ENCODE measurements at regions not wholly inside any gene's neighbourhood (a gene's known extent, or its start where the extent isn't known, plus 50 kb on each side); places are given as distances from the start of the nearest gene placed in this dataset.

- DNase-seq = no peak
These were observed 272.5 kb downstream of the GALR1 start for GRCh38 chr18:77522051-77522675.

DNA sequence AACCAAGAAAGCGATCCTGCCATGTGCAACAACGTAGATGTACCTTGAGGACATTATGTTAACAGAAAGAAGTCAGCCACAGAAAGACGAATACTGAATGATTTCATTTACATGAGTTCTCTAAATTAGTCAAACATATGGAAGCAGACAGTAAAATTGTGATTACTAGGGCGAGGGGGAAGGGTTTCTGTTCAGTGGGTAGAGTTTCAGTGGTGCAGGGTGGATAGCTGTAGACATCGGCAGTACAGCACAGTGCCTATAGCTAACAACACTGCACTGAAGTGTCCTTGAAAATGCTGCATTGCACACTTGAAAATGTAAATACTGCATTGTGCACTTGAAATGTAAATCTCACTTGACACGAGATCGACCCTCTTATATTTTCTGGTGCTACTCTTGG, 275.3 kb downstream of the GALR1 start:
- DNase-seq = no peak

GRCh38 chr18:77526962-77527361, 277.3 kb downstream of the GALR1 start:
- no peak for DNase-seq

GRCh38 chr18:77528872-77529271, 279.2 kb downstream of the GALR1 start:
- no peak for DNase-seq

DNA sequence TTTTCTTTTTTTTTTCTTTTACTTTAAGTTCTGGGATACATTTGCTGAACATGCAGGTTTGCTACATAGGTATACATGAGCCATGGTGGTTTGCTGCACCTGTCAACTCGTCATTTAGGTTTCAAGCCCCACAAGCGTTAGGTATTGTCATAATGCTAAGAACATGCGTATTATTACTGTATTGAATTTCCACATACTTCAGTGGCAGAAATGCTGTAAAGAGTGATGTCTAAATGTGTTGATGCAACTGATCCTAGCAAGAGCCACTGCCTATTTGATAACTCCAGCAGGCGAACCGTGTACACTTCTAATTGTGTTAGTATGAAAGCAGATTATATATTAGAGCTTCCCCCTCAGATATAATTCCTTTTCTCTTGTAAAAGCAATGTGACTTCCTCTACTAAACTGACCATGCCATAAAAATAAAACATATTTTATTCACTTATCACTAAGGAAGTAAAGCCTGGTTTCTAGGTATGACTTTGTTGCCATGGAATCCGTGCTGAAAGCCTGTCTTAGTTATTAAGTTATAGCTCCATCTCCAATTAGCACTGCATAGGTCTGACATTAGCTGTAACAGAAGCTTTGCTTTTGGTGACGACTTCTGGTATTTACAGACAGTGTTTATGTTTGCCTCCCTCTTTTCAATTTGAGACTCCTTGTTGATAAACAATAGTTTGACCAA, 280.0 kb downstream of the GALR1 start:
- DNase-seq = no peak

DNA sequence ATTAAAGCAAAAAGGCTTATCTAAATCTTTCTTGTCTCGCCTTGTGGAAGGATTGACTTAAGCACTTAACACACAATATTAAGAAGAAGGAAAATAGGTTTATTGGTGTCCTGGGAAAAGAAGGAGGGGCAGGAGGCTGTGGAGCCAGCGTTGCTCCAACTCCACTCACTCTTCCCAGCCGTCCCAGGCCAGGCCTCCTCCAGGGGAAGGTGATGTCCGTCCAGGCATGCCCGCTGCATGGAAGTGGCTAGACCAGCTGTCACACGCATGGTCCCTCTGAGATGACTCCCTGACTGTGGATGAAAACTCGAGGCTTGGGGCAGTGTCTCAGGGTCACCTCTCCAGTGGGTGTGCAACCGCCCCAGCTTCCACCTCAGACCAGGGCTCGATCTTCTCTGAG, 281.1 kb downstream of the GALR1 start:
- no peak for DNase-seq

GRCh38 chr18:77539860-77540259, 290.2 kb downstream of the GALR1 start:
- no peak for DNase-seq

DNA sequence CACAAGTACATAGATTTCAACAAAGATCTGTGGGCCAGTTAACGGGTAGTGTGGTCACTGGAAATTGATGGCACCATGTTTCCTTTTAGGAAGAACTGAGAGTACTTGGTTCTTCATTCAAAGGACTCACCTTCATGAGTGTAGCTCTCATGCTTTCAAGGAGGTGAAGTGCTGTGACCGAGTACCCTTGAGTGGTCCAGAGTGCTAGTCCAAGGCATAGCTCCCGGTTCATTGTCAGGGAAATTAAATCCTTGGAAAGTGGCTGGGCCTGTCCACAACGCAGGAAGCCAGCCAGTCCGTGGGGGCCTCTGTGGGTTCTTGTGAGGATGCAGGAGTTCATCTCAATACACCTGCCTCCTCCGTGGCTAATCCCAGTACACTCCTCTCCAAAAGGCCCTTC, 295.1 kb downstream of the GALR1 start:
- DNase-seq = no peak

GRCh38 chr18:77547757-77548156, 298.1 kb downstream of the GALR1 start:
- no peak for DNase-seq

DNA sequence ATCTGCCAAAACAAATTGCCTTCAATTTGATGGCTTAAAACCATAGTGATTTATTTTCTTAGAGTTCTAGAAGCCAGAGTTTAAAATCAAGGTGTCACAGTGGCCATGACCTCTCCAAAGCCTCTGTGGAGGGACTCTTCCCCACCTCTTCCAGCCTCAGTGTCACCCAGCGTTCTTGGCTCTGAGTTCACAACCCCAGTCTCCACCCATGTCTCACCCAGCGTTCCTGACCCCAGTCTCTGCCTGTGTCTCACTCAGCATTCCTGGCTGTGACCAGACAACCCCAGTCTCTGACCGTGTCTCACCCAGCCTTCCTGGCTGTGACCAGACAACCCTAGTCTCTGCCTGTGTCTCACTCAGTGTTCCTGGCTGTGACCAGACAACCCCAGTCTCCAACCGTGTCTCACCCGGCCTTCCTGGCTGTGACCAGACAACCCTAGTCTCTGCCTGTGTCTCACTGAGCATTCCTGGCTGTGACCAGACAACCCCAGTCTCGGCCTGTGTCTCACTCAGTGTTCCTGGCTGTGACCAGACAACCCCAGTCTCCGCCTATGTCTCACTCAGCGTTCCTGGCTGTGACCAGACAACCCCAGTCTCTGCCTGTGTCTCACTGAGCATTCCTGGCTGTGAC, 299.3 kb downstream of the GALR1 start:
- no peak for DNase-seq

- no peak for DNase-seq
These were observed 301.0 kb downstream of the GALR1 start for GRCh38 chr18:77550625-77551024.

DNA sequence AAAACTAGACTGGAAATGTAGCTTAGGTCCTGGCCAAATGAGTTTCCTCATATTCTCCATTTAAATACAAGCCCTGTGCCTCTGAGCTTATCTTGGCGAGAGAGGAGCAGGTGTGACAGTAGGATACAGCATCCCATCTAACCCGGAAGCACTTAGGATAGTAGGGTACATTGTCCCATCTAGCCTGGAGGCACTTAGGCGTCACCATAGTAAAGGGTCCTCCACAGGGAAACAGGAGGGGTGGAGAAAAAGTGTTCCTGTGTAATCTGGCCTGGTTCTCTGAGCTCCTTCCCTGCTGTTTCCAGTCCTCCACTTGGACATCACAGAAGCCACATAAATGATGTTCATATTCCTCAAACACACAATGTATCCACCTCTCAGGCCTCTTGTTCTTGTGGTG, 301.4 kb downstream of the GALR1 start:
- DNase-seq = no peak

GRCh38 chr18:77552945-77553344, 303.3 kb downstream of the GALR1 start:
- DNase-seq = no peak

GRCh38 chr18:77554061-77554460, 304.4 kb downstream of the GALR1 start:
- DNase-seq = no peak

- DNase-seq = no peak
These were observed 307.5 kb downstream of the GALR1 start for GRCh38 chr18:77557046-77557587.

- no peak for DNase-seq
These were observed 309.7 kb downstream of the GALR1 start for GRCh38 chr18:77559274-77559910.

DNA sequence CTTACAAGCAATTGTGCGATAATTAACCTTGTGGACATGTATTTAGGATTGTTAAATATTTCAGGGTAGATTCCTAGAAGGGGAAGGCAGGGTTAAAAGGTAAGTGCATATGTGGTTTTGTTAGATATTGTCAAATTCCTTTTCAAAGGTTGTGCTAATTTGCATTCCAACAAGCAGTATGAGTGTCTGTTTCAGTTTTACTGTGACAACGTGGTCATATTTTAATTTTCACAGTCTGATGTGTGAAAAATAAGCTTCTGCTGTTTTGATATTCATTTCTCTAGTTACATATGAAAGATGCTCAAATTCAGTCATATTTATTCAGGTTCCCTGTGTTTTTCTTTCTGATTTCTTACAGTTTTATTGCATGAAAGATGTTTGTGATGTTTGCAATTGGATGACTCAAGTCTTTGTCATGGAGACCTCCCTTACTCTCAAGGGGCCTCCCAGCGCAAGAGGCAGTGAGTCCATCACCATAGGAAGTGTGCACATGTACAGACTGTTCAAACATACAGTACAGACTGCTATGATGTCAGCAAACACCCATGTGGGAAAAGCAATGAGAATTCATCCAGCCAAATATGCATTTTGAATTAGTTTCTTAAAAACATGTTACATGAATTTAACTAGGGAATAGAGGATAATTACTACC, 310.8 kb downstream of the GALR1 start:
- DNase-seq = no peak

GRCh38 chr18:77566604-77567003, 317.0 kb downstream of the GALR1 start:
- DNase-seq = no peak

DNA sequence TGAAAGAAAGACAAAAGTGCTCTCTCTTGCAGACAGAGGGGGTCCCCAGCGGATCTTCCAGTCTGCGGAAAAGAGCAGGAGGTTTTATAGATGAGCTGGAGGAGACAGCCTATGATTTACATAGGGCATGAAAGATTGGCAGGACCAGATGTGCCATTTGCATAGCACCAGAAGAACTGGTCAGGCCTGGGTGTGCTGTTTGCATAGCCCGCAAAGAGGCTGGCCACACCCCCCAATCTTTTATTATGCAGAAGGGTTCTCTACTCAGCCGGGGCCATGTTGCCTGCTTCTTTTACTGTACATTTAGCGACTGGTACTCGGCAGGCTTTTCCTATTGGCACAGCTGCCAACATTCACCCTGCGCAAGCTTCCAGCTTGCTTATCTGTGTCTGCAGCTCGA, 317.6 kb downstream of the GALR1 start:
- no peak for DNase-seq

- no peak for DNase-seq
These were observed 322.1 kb downstream of the GALR1 start for GRCh38 chr18:77571743-77572142.

DNA sequence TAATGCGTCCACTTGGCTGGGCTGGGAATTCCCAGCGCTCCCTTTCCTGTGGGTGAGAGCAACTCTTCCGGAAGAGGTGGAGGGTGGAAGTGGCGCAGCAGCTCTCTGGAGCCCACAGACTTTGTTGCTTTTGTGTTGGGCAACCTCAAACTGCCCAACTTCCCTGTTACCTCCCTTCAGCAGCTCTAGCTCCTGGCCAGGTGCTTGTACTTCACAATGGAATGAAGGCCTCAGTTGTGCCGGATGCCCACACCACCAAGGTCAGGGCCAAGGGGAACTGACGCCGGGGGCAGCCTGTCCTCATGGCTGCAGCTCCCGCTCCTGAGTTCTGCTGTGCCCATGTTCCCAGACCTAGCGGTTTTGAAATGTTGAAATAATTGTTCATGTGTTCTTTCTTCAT, 322.9 kb downstream of the GALR1 start:
- DNase-seq = no peak

GRCh38 chr18:77573571-77573970, 323.9 kb downstream of the GALR1 start:
- no peak for DNase-seq

GRCh38 chr18:77590943-77591515, 341.4 kb downstream of the GALR1 start:
- DNase-seq = no peak
